NCI-H1436 (cell line): ENCODE measurements at regions not wholly inside any gene's neighbourhood (a gene's known extent, or its start where the extent isn't known, plus 50 kb on each side); places are given as distances from the start of the nearest gene placed in this dataset.
A peak's percentile ranks its signal among the peaks of the same experiment; 100 is the strongest.
"Not testable (repeated sequence)": the region's sequence is repeated elsewhere in the genome, so short reads cannot be mapped to it uniquely, and the experiment has no call there.

ENCODE experiments used
- DNase-seq: peaks from one replicate; lab custom pipeline; 2025; lab: John Stamatoyannopoulos, UW

- DNase-seq = no peak
Measured at GRCh38 chr6:80625405-80625804, 518.9 kb downstream of the BCKDHB start.

- no peak for DNase-seq
Measured at GRCh38 chr6:80623066-80623815, 516.8 kb downstream of the BCKDHB start.

- DNase-seq = no peak
Measured at GRCh38 chr6:80622641-80623040, 516.2 kb downstream of the BCKDHB start.

GRCh38 chr6:80618953-80619352 lies 512.5 kb downstream of the BCKDHB start:
- DNase-seq = no peak

- no peak for DNase-seq
Measured at GRCh38 chr6:80610846-80611245, 504.4 kb downstream of the BCKDHB start.

- DNase-seq = no peak
Measured at GRCh38 chr6:80608881-80609280, 502.4 kb downstream of the BCKDHB start.

GRCh38 chr6:80607811-80608391 lies 501.4 kb downstream of the BCKDHB start:
- DNase-seq = no peak

GRCh38 chr6:80605165-80605989 lies 498.9 kb downstream of the BCKDHB start:
- DNase-seq = peak; percentile 30

GRCh38 chr6:80603679-80604078 lies 497.2 kb downstream of the BCKDHB start:
- DNase-seq = no peak

- no peak for DNase-seq
Measured at GRCh38 chr6:80594461-80594860, 488.0 kb downstream of the BCKDHB start.

- DNase-seq = no peak
Measured at GRCh38 chr6:80592436-80592835, 486.0 kb downstream of the BCKDHB start.

GRCh38 chr6:80586242-80586641 lies 479.8 kb downstream of the BCKDHB start:
- DNase-seq = no peak

- no peak for DNase-seq
Measured at GRCh38 chr6:80579391-80580023, 473.0 kb downstream of the BCKDHB start.

GRCh38 chr6:80573320-80573719 lies 466.8 kb downstream of the BCKDHB start:
- not testable (repeated sequence) for DNase-seq

GRCh38 chr6:80566361-80566760 lies 459.9 kb downstream of the BCKDHB start:
- DNase-seq = no peak

- DNase-seq = no peak
Measured at GRCh38 chr6:80553071-80553740, 446.7 kb downstream of the BCKDHB start.

- DNase-seq = no peak
Measured at GRCh38 chr6:80550748-80551147, 444.3 kb downstream of the BCKDHB start.

GRCh38 chr6:80550281-80550680 lies 443.8 kb downstream of the BCKDHB start:
- DNase-seq = no peak

- no peak for DNase-seq
Measured at GRCh38 chr6:80548532-80548931, 442.1 kb downstream of the BCKDHB start.

- DNase-seq = no peak
Measured at GRCh38 chr6:80547827-80548226, 441.4 kb downstream of the BCKDHB start.

GRCh38 chr6:80544976-80545722 lies 438.7 kb downstream of the BCKDHB start:
- no peak for DNase-seq
